EL (cell line): ENCODE measurements at regions not wholly inside any gene's neighbourhood (a gene's known extent, or its start where the extent isn't known, plus 50 kb on each side); places are given as distances from the start of the nearest gene placed in this dataset.
A peak's percentile ranks its signal among the peaks of the same experiment; 100 is the strongest.

Experiments
- DNase-seq: peaks from one replicate; pipeline ENCODE4 v3.0.0-alpha.2; 2016

- peak; percentile 100 for DNase-seq
These were observed 53.3 kb upstream of the AMOTL2 start for GRCh38 chr3:134427400-134428111.

- peak; percentile 78 for DNase-seq
These were observed 52.5 kb upstream of the AMOTL2 start for GRCh38 chr3:134426660-134427181.

DNA sequence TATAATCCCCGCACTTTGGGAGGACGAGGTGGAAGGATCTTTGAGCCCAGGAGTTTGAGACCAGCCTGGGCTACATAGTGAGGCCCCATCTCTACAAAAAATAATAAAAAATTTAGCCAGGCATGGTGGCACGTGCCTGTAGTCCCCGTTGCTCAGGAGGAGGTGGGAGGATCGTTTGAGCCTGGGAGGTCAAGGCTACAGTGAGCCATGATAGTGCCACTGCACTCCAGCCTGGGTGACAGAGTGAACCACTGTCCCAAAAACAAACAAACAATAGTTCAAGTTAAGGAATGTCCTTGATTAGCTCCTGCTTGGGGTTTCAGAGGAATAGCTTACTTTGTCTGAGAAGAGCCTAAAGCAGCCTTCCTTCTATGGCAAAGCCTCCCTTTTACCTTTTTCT lies 51.7 kb upstream of the AMOTL2 start:
- DNase-seq = no peak
